H1 (cell line): ENCODE measurements at regions not wholly inside any gene's neighbourhood (a gene's known extent, or its start where the extent isn't known, plus 50 kb on each side); places are given as distances from the start of the nearest gene placed in this dataset.

Source experiments
- RBBP5 ChIP-seq: IDR thresholded peaks from 2 replicates; pipeline ENCODE4 v1.7.1; 2012; ENCODE audit warnings: low read depth, mild to moderate bottlenecking, inconsistent platforms, low read length, moderate library complexity, borderline replicate concordance
- SP1 ChIP-seq: IDR thresholded peaks from 2 replicates; pipeline ENCODE4 v1.6.1; 2011; ENCODE audit warnings: low read depth, low read length

GRCh38 chr3:159739166-159739565 lies 249.5 kb upstream of the IL12A start (continued):
- TF ChIP-seq RBBP5 (no peak), SP1 (no peak)
